GM18499 (cell line): ENCODE measurements at regions not wholly inside any gene's neighbourhood (a gene's known extent, or its start where the extent isn't known, plus 50 kb on each side); places are given as distances from the start of the nearest gene placed in this dataset.
"Not testable (repeated sequence)": the region's sequence is repeated elsewhere in the genome, so short reads cannot be mapped to it uniquely, and the experiment has no call there.

Source experiments
- ATAC-seq: cut with Tn5 transposase; IDR thresholded peaks from one replicate; pipeline ENCODE4 v1.9.1; 2021; ENCODE audit warnings: moderate number of reproducible peaks; ENCODE audit not compliant: insufficient read depth, unreplicated experiment

- ATAC-seq, result peak; percentile 35
Observed at GRCh38 chr1:81548918-81549587, 251.7 kb upstream of the ADGRL2 start.

- peak; percentile 75 for ATAC-seq
Observed at GRCh38 chr1:81547912-81548303, 252.8 kb upstream of the ADGRL2 start.

DNA sequence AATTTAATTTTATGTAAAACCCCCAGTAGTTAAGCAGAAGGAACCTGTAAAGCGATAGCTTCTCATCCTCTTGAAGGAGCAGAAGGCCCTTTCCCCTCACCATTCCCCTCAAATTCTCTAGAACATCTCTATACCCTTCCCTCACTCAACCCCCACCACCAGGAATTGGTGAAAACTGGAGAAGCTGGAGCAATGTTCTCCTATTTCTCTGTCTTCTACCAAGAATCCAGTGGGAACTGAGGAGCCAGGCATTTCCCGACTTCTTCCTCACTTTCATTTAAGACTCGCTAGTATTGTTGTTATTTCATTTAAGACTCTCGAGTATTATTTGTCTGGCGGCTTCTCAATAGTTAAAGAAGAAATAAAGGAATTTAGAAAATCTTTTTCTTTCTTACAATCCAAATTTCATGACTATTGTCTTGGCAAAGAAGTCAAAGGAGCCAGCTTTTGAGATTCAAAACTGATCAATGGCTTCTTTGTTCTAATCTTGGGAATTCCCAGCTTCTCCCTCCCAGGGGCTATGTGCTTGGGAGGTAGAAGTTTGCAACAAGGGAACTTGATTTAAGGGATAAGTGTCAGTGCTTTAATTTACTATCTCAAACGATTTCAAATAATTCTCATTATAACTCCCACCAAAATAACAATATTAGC is 253.3 kb upstream of the ADGRL2 start:
- ATAC-seq, result no peak

- ATAC-seq, result no peak
Observed at GRCh38 chr1:81545734-81546133, 255.0 kb upstream of the ADGRL2 start.

DNA sequence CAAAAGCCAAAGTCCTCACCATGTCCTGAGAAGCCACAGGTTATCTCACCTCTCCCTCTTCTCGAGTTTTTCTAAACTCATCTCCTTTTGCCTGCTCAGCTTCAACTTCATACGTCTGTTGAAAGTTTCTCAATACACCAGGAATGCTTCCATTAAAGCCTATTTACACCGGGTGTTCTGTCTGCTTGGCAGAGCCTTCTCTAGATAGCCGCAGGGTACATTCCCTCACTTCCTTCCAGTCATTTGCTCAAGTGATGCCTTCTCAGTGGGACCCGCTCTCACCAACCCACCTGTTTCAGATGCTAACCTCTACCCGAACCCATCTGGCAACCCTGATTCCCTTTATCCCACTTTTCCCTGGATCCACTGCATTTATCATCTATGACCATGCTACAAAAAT is 257.0 kb upstream of the ADGRL2 start:
- no peak for ATAC-seq

GRCh38 chr1:81542196-81542595 is 258.5 kb upstream of the ADGRL2 start:
- no peak for ATAC-seq

DNA sequence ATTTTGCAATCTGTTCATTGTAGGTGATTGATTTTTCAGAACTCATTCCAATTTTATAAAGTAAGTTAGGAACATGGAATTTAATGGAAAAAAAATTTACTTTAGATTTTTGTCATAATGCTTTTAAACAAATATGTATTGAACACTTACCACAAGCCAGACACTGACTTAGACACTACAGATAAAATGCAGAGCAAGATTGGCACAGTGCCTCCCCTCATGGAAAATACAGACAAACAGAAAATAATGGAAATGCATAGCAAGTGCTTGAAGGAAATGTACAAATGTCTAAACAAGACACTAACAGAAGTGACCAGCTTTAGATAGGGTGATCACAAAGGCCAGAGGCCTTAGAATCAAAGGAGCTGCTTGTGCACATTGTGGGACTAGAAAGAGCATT is 260.5 kb upstream of the ADGRL2 start:
- ATAC-seq, result no peak

DNA sequence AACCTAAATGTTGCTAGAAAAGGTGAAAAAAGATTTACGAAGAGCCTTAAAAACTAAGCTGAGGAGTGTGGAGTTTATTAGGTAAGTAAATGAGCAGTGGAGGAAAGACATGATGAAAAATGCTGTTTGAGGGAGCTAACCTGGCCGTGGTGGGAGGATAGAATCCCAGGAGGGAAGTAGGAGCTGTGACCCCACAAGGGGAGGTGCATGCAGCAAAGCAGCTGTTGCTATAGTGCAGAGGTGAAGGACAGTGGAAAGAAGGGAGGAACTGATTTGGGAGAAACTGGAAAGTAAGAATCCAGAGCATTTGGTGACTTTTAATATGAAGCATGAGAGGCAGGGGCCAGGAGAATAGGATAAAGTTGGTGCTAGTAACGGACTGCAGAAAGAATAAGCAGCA is 271.7 kb upstream of the ADGRL2 start:
- no peak for ATAC-seq

DNA sequence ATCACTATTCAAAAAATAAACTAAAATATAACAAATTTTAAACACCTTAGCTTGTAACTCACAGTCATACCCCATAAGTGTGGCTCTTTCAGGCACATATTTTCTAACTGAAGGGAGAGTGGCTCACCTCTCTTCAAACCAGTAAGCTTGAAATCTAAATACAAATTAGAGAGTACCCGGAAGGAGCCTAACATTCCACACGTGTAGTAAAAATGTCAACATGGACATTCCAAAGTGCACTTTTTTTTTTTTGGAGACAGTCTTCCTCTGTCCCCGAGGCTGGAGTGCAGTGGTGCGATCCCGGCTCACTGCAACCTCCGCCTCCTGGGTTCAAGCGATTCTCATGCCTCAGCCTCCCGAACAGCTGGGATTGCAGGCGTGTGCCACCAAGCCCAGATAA is 275.6 kb upstream of the ADGRL2 start:
- ATAC-seq, result no peak

DNA sequence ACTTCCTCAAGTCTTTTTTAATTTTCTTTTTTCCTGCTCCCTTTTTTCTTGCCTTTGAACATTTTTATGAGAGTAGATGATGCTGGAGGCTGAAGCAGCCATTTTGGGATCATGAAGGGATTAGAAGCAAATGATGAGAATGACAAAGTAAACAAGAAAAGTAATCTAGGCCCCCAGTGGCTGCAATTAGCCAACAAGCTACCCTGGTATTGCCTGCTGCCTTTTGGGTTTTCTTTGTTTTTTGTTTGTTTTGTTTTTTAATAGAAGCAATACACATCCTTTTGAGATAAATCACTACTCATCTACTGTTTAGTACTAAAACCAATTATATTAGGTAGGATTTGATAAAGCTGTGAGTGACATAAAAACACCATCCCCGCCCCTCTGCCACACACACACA is 280.7 kb upstream of the ADGRL2 start:
- ATAC-seq, result no peak

DNA sequence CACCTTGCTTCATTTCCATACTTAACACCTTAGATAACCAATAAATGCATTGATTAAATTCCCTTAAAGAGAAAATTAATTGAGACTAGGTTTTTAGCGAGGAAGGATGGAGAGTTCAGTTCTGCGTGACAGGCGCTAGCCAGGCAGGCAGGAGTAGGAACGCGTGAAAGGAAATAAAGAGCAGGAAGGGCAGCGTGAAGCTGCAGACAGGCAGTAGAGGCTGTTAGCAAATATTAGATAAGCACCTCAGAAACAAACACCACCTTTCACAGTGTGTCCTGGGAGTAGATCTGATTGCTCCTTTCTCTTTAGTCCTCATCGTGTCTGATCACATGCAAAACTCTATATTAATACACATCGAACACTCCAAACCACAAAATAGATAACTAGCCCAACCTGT is 282.7 kb upstream of the ADGRL2 start:
- ATAC-seq, result no peak

GRCh38 chr1:81513796-81514354 is 286.9 kb upstream of the ADGRL2 start:
- no peak for ATAC-seq

GRCh38 chr1:81512252-81513003 is 288.3 kb upstream of the ADGRL2 start:
- no peak for ATAC-seq

DNA sequence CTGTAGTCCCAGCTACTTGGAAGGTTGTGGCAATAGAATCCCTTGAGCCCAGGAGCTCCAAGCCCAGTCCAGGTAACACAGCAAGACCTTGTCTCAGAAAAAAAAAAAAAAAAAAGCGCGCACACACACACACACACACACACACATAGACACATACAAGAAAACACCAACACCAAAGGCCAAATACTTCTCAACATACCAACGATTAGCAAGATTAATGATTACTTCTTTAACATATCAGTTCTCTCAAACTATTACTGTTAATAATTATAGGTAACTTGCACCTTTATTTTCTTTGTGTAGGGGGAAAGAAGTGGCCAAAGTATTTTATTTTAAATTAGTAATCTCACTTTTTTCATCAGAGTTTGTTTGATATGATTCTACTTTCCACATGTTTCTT is 289.5 kb upstream of the ADGRL2 start:
- no peak for ATAC-seq

GRCh38 chr1:81510701-81511100 is 290.0 kb upstream of the ADGRL2 start:
- no peak for ATAC-seq

- ATAC-seq, result no peak
Observed at GRCh38 chr1:81509594-81509993, 291.1 kb upstream of the ADGRL2 start.

DNA sequence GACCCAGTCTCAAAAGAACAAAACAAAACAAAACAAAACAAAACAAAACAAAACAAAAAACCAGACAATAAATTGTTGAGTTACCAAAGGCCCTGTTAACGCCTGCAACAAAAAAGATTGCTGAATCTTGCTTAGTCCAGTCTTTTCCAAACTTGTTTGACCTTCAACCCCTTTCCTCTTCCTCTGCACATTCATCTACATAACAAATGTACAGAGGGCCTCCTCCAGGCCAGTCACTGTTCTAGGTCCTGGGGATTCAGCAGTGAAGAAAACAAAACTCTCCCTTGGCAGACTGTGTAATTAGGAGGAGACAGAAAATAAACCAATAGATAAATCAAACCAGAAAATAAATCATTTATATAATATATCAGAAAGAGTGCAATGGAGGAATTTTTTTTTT is 294.0 kb upstream of the ADGRL2 start:
- ATAC-seq, result no peak

GRCh38 chr1:81505831-81506230 is 294.9 kb upstream of the ADGRL2 start:
- ATAC-seq, result peak; percentile 100

DNA sequence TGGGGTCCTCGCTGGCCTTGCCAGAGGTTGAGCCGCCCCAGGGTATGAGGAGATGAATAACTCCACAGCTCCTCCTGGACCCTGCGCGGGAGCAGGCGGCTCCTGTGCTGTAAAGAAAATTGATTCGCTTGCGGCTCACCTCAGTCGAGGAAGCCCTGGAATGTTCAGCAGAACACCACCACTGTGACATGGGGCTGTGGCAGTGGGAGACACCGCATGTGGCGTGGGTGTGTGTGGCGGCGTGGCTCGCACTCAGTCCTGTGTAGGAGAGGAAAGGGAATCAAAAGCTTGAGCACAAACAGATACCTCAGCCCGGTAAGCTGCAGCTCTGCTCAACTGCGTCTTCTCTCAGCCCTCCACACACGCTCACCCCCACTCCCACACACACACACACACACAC is 295.9 kb upstream of the ADGRL2 start:
- ATAC-seq, result not testable (repeated sequence)

GRCh38 chr1:81502705-81503104 is 298.0 kb upstream of the ADGRL2 start:
- ATAC-seq, result not testable (repeated sequence)

- ATAC-seq, result not testable (repeated sequence)
Observed at GRCh38 chr1:81501485-81501884, 299.2 kb upstream of the ADGRL2 start.
